H9 (cell line): ENCODE measurements at regions not wholly inside any gene's neighbourhood (a gene's known extent, or its start where the extent isn't known, plus 50 kb on each side); places are given as distances from the start of the nearest gene placed in this dataset.

ENCODE experiments used
- DNase-seq: peaks from one replicate; pipeline ENCODE4 v3.0.0-alpha.2; 2017
- H2AFZ ChIP-seq: one replicate; pipeline ENCODE4 v1.6.1; 2013; ENCODE audit warnings: mild to moderate bottlenecking, low read length, control low read depth, moderate library complexity
- H2AK5ac ChIP-seq: 2 replicates; pipeline ENCODE4 v1.6.1; 2013; ENCODE audit warnings: low read length, control low read depth, mixed read lengths; ENCODE audit not compliant: insufficient read length
- H2BK120ac ChIP-seq: one replicate; pipeline ENCODE4 v1.6.1; 2013; ENCODE audit warnings: low read depth, mild to moderate bottlenecking, low read length, control low read depth, inconsistent platforms; ENCODE audit not compliant: poor library complexity, severe bottlenecking
- H2BK12ac ChIP-seq: 2 replicates; pipeline ENCODE4 v1.6.1; 2013; ENCODE audit warnings: low read length, control low read depth, mixed read lengths, low read depth; ENCODE audit not compliant: insufficient read length
- H2BK15ac ChIP-seq: 2 replicates; pipeline ENCODE4 v1.6.1; 2013; ENCODE audit warnings: low read depth, low read length, control low read depth
- H2BK20ac ChIP-seq: one replicate; pipeline ENCODE4 v1.6.1; 2013; ENCODE audit warnings: low read depth, mild to moderate bottlenecking, low read length, control low read depth, inconsistent platforms; ENCODE audit not compliant: poor library complexity, severe bottlenecking
- H2BK5ac ChIP-seq: 2 replicates; pipeline ENCODE4 v1.6.1; 2013; ENCODE audit warnings: low read length, control low read depth, mixed read lengths; ENCODE audit not compliant: insufficient read length
- H3K14ac ChIP-seq: 2 replicates; pipeline ENCODE4 v1.6.1; 2013; ENCODE audit warnings: low read length, control low read depth; ENCODE audit not compliant: insufficient read depth
- H3K18ac ChIP-seq: 2 replicates; pipeline ENCODE4 v1.6.1; 2013; ENCODE audit warnings: low read depth, mild to moderate bottlenecking, mixed read lengths, low read length, control low read depth; ENCODE audit not compliant: insufficient read length
- H3K23ac ChIP-seq: 2 replicates; pipeline ENCODE4 v1.6.1; 2013; ENCODE audit warnings: low read length, control low read depth, mixed read lengths, low read depth; ENCODE audit not compliant: insufficient read length
- H3K23me2 ChIP-seq: 2 replicates; pipeline ENCODE4 v1.6.1; 2013; ENCODE audit warnings: low read depth, mild to moderate bottlenecking, mixed read lengths, low read length, control low read depth; ENCODE audit not compliant: insufficient read length, poor library complexity, severe bottlenecking
- H3K27ac ChIP-seq: 2 replicates; pipeline ENCODE4 v1.5.1; 2013; ENCODE audit warnings: low read length, control low read depth, mixed read lengths, low read depth; ENCODE audit not compliant: insufficient read length
- H3K27me3 ChIP-seq: 2 replicates; pipeline ENCODE4 v1.6.1; 2013; ENCODE audit warnings: low read length, control low read depth, inconsistent platforms; ENCODE audit not compliant: insufficient read depth
- H3K4ac ChIP-seq: 2 replicates; pipeline ENCODE4 v1.6.1; 2013; ENCODE audit warnings: low read depth, mild to moderate bottlenecking, control low read depth, inconsistent platforms, low read length, moderate library complexity
- H3K4me1 ChIP-seq: 2 replicates; pipeline ENCODE4 v1.6.1; 2013; ENCODE audit warnings: low read length, control low read depth, inconsistent platforms; ENCODE audit not compliant: insufficient read depth
- H3K4me2 ChIP-seq: 2 replicates; pipeline ENCODE4 v1.6.1; 2013; ENCODE audit warnings: low read length, control low read depth, mixed read lengths; ENCODE audit not compliant: insufficient read length, insufficient read depth
- H3K56ac ChIP-seq: 2 replicates; pipeline ENCODE4 v1.6.1; 2013; ENCODE audit warnings: low read depth, mild to moderate bottlenecking, mixed read lengths, low read length, control low read depth; ENCODE audit not compliant: insufficient read length
- H3K79me1 ChIP-seq: 2 replicates; pipeline ENCODE4 v1.6.1; 2013; ENCODE audit warnings: low read depth, mild to moderate bottlenecking, moderate library complexity, low read length, control low read depth, inconsistent platforms; ENCODE audit not compliant: insufficient read depth, poor library complexity, severe bottlenecking
- H3K79me2 ChIP-seq: 2 replicates; pipeline ENCODE4 v1.6.1; 2013; ENCODE audit warnings: low read length, control low read depth, inconsistent platforms; ENCODE audit not compliant: insufficient read depth
- H3K9ac ChIP-seq: 2 replicates; pipeline ENCODE4 v1.6.1; 2013; ENCODE audit warnings: low read length, control low read depth, mixed read lengths; ENCODE audit not compliant: insufficient read length; ENCODE audit errors: extremely low read depth
- H3K9me3 ChIP-seq: one replicate; pipeline ENCODE4 v1.6.1; 2013; ENCODE audit warnings: low read depth, low read length, inconsistent platforms; ENCODE audit not compliant: control insufficient read depth
- H3T11ph ChIP-seq: one replicate; pipeline ENCODE4 v1.6.1; 2013; ENCODE audit warnings: mild to moderate bottlenecking, low read length, control low read depth, inconsistent platforms
- H4K20me1 ChIP-seq: one replicate; pipeline ENCODE4 v1.6.1; 2013; ENCODE audit not compliant: control insufficient read depth, insufficient read length, insufficient read depth
- H4K5ac ChIP-seq: 2 replicates; pipeline ENCODE4 v1.6.1; 2013; ENCODE audit warnings: low read depth, mild to moderate bottlenecking, mixed read lengths, low read length, control low read depth; ENCODE audit not compliant: insufficient read length
- H4K8ac ChIP-seq: replicated peaks from 2 replicates; pipeline ENCODE4 v1.6.1; 2013; ENCODE audit warnings: low read length, control low read depth, mixed read lengths, low read depth; ENCODE audit not compliant: insufficient read length
- H4K91ac ChIP-seq: 2 replicates; pipeline ENCODE4 v1.6.1; 2013; ENCODE audit warnings: low read depth, mild to moderate bottlenecking, moderate library complexity, mixed read lengths, low read length, control low read depth; ENCODE audit not compliant: insufficient read length
- H3K27ac Mint-ChIP-seq, 3 experiments: 2 replicates in 2 of 3; 3 replicates in 1 of 3; pipeline ENCODE4 v1.8.0; 2020 to 2021; ENCODE audit warnings: mixed read lengths in 3 of 3, mild to moderate bottlenecking in 1 of 3, moderate library complexity in 1 of 3
- H3K27me3 Mint-ChIP-seq: 2 replicates; pipeline ENCODE4 v1.8.0; 2021; ENCODE audit warnings: low read depth, mild to moderate bottlenecking, moderate library complexity, mixed read lengths
- H3K36me3 Mint-ChIP-seq, 3 experiments: 2 replicates in 2 of 3; 3 replicates in 1 of 3; pipeline ENCODE4 v1.8.0; 2020 to 2021; ENCODE audit warnings: low read depth in 3 of 3, mixed read lengths in 3 of 3; ENCODE audit not compliant: insufficient read depth in 1 of 3
- H3K4me1 Mint-ChIP-seq, 2 experiments: 2 replicates each; pipeline ENCODE4 v1.8.0; 2020; ENCODE audit warnings: mixed read lengths in 2 of 2
- H3K4me3 Mint-ChIP-seq, 2 experiments: 2 replicates in 1 of 2; 3 replicates in 1 of 2; pipeline ENCODE4 v1.8.0; 2020 to 2021; ENCODE audit warnings: mild to moderate bottlenecking in 2 of 2, mixed read lengths in 2 of 2, moderate library complexity in 1 of 2
- H3K9me3 Mint-ChIP-seq, 2 experiments: 2 replicates in 1 of 2; 3 replicates in 1 of 2; pipeline ENCODE4 v1.8.0; 2020; ENCODE audit warnings: mild to moderate bottlenecking in 2 of 2, mixed read lengths in 2 of 2, moderate library complexity in 1 of 2
- WGBS: extraction: QIAGEN DNeasy Blood & Tissue Kit; methylation state at CpG from one replicate; pipeline ENCODE4 v1.1.7; 2013; ENCODE audit warnings: missing lambda C conversion rate, low lambda C conversion rate, mixed read lengths; ENCODE audit not compliant: insufficient read length; ENCODE audit errors: extremely low coverage; 5-methylcytosine and 5-hydroxymethylcytosine counted together
- TF ChIP-seq, protein P1 (sequence below): fragments of 200-600 bp; sonication (generic); conservative IDR thresholded peaks from 3 replicates; pipeline ENCODE4 v1.8.0; 2021; ENCODE audit warnings: antibody characterized with exemption, mild to moderate bottlenecking

DNA sequence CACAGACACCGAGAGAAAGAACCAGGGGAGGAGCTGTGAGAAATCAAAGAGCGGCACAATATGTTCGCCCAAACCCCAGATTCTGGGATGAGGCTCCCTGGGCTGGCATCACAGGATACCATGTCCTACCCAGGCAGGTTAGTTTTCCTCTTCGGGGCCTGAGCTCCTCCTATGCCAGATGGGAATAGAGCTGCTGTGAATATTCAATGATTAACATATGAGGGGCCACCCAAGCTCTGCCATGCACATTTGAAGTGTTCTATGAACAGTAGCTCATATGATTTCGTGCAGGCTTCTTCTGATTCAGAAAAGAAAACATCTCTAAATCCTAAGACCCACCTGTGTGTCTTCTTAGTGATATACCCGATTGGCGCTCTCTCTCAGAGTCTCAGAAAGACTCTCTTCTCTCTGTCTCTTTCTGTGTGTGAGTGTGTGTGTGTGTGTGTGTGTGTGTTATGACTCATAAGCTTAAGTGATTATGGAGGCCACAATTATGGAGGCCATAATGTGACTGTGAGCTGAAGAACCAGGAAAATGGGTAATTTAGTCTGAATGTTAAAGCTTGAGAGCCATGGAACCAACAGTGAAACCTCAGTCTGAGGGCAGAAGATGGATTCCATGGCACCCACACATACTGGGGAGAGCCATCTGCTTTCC is 220.5 kb downstream of the KLF6 start:
- H3K18ac ChIP-seq = no peak overlapping the region
- no peaks in the 10 kb centered on the region for H3K79me1 ChIP-seq
- no peaks in the 10 kb centered on the region; the same call in 1 of the 2 replicates for H3K27me3 Mint-ChIP-seq
- H3K36me3 Mint-ChIP-seq = no peaks in the 10 kb centered on the region; a peak in 2 of 7 replicates
- H3K4ac ChIP-seq = no peak overlapping the region
- no peak overlapping the region for H3K4me2 ChIP-seq
- no peaks in the 10 kb centered on the region for H3K23me2 ChIP-seq
- H4K91ac ChIP-seq = no peak overlapping the region
- no peak overlapping the region for H3K14ac ChIP-seq
- H3T11ph ChIP-seq = no peak overlapping the region
- H2BK20ac ChIP-seq = no peak overlapping the region
- H3K27ac Mint-ChIP-seq = no peak overlapping the region; a peak in 1 of 7 replicates
- H2BK12ac ChIP-seq = no peak overlapping the region
- TF ChIP-seq, protein P1, sequence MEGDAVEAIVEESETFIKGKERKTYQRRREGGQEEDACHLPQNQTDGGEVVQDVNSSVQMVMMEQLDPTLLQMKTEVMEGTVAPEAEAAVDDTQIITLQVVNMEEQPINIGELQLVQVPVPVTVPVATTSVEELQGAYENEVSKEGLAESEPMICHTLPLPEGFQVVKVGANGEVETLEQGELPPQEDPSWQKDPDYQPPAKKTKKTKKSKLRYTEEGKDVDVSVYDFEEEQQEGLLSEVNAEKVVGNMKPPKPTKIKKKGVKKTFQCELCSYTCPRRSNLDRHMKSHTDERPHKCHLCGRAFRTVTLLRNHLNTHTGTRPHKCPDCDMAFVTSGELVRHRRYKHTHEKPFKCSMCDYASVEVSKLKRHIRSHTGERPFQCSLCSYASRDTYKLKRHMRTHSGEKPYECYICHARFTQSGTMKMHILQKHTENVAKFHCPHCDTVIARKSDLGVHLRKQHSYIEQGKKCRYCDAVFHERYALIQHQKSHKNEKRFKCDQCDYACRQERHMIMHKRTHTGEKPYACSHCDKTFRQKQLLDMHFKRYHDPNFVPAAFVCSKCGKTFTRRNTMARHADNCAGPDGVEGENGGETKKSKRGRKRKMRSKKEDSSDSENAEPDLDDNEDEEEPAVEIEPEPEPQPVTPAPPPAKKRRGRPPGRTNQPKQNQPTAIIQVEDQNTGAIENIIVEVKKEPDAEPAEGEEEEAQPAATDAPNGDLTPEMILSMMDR = no peak
- H3K9ac ChIP-seq = no peak overlapping the region
- no peak overlapping the region for H3K4me3 Mint-ChIP-seq
- no peaks in the 10 kb centered on the region for H3K4me1 Mint-ChIP-seq
- no peak overlapping the region for H4K5ac ChIP-seq
- no peaks in the 10 kb centered on the region for H3K27me3 ChIP-seq
- no peak overlapping the region for H3K56ac ChIP-seq
- peaks cover 0 to 4% of the 10 kb centered on the region in 2 experiments; a peak in 2 of 5 replicates for H3K9me3 Mint-ChIP-seq
- no peak overlapping the region for H3K27ac ChIP-seq
- no peak for DNase-seq
- WGBS = no CpG with 5 or more reads among the region's 7 CpGs
- H2AK5ac ChIP-seq = no peak overlapping the region
- H4K8ac ChIP-seq = no peak overlapping the region
- no peaks in the 10 kb centered on the region for H3K4me1 ChIP-seq
- no peak overlapping the region for H2AFZ ChIP-seq
- no peaks in the 10 kb centered on the region for H4K20me1 ChIP-seq
- H3K9me3 ChIP-seq = no peaks in the 10 kb centered on the region
- H2BK5ac ChIP-seq = no peak overlapping the region
- H2BK15ac ChIP-seq = no peak overlapping the region
- H3K23ac ChIP-seq = no peak overlapping the region
- no peak overlapping the region for H2BK120ac ChIP-seq
- no peaks in the 10 kb centered on the region for H3K79me2 ChIP-seq
